H9 (cell line): ENCODE measurements at regions not wholly inside any gene's neighbourhood (a gene's known extent, or its start where the extent isn't known, plus 50 kb on each side); places are given as distances from the start of the nearest gene placed in this dataset.

ENCODE experiments used
- DNase-seq: peaks from one replicate; pipeline ENCODE4 v3.0.0-alpha.2; 2017
- H2AFZ ChIP-seq: one replicate; pipeline ENCODE4 v1.6.1; 2013; ENCODE audit warnings: mild to moderate bottlenecking, low read length, control low read depth, moderate library complexity
- H2AK5ac ChIP-seq: 2 replicates; pipeline ENCODE4 v1.6.1; 2013; ENCODE audit warnings: low read length, control low read depth, mixed read lengths; ENCODE audit not compliant: insufficient read length
- H2BK120ac ChIP-seq: one replicate; pipeline ENCODE4 v1.6.1; 2013; ENCODE audit warnings: low read depth, mild to moderate bottlenecking, low read length, control low read depth, inconsistent platforms; ENCODE audit not compliant: poor library complexity, severe bottlenecking
- H2BK12ac ChIP-seq: 2 replicates; pipeline ENCODE4 v1.6.1; 2013; ENCODE audit warnings: low read length, control low read depth, mixed read lengths, low read depth; ENCODE audit not compliant: insufficient read length
- H2BK15ac ChIP-seq: 2 replicates; pipeline ENCODE4 v1.6.1; 2013; ENCODE audit warnings: low read depth, low read length, control low read depth
- H2BK20ac ChIP-seq: one replicate; pipeline ENCODE4 v1.6.1; 2013; ENCODE audit warnings: low read depth, mild to moderate bottlenecking, low read length, control low read depth, inconsistent platforms; ENCODE audit not compliant: poor library complexity, severe bottlenecking
- H2BK5ac ChIP-seq: 2 replicates; pipeline ENCODE4 v1.6.1; 2013; ENCODE audit warnings: low read length, control low read depth, mixed read lengths; ENCODE audit not compliant: insufficient read length
- H3K14ac ChIP-seq: 2 replicates; pipeline ENCODE4 v1.6.1; 2013; ENCODE audit warnings: low read length, control low read depth; ENCODE audit not compliant: insufficient read depth
- H3K18ac ChIP-seq: 2 replicates; pipeline ENCODE4 v1.6.1; 2013; ENCODE audit warnings: low read depth, mild to moderate bottlenecking, mixed read lengths, low read length, control low read depth; ENCODE audit not compliant: insufficient read length
- H3K23ac ChIP-seq: 2 replicates; pipeline ENCODE4 v1.6.1; 2013; ENCODE audit warnings: low read length, control low read depth, mixed read lengths, low read depth; ENCODE audit not compliant: insufficient read length
- H3K23me2 ChIP-seq: 2 replicates; pipeline ENCODE4 v1.6.1; 2013; ENCODE audit warnings: low read depth, mild to moderate bottlenecking, mixed read lengths, low read length, control low read depth; ENCODE audit not compliant: insufficient read length, poor library complexity, severe bottlenecking
- H3K27ac ChIP-seq: 2 replicates; pipeline ENCODE4 v1.5.1; 2013; ENCODE audit warnings: low read length, control low read depth, mixed read lengths, low read depth; ENCODE audit not compliant: insufficient read length
- H3K27me3 ChIP-seq: 2 replicates; pipeline ENCODE4 v1.6.1; 2013; ENCODE audit warnings: low read length, control low read depth, inconsistent platforms; ENCODE audit not compliant: insufficient read depth
- H3K4ac ChIP-seq: 2 replicates; pipeline ENCODE4 v1.6.1; 2013; ENCODE audit warnings: low read depth, mild to moderate bottlenecking, control low read depth, inconsistent platforms, low read length, moderate library complexity
- H3K4me1 ChIP-seq: 2 replicates; pipeline ENCODE4 v1.6.1; 2013; ENCODE audit warnings: low read length, control low read depth, inconsistent platforms; ENCODE audit not compliant: insufficient read depth
- H3K4me2 ChIP-seq: 2 replicates; pipeline ENCODE4 v1.6.1; 2013; ENCODE audit warnings: low read length, control low read depth, mixed read lengths; ENCODE audit not compliant: insufficient read length, insufficient read depth
- H3K56ac ChIP-seq: 2 replicates; pipeline ENCODE4 v1.6.1; 2013; ENCODE audit warnings: low read depth, mild to moderate bottlenecking, mixed read lengths, low read length, control low read depth; ENCODE audit not compliant: insufficient read length
- H3K79me1 ChIP-seq: 2 replicates; pipeline ENCODE4 v1.6.1; 2013; ENCODE audit warnings: low read depth, mild to moderate bottlenecking, moderate library complexity, low read length, control low read depth, inconsistent platforms; ENCODE audit not compliant: insufficient read depth, poor library complexity, severe bottlenecking
- H3K79me2 ChIP-seq: 2 replicates; pipeline ENCODE4 v1.6.1; 2013; ENCODE audit warnings: low read length, control low read depth, inconsistent platforms; ENCODE audit not compliant: insufficient read depth
- H3K9ac ChIP-seq: 2 replicates; pipeline ENCODE4 v1.6.1; 2013; ENCODE audit warnings: low read length, control low read depth, mixed read lengths; ENCODE audit not compliant: insufficient read length; ENCODE audit errors: extremely low read depth
- H3K9me3 ChIP-seq: one replicate; pipeline ENCODE4 v1.6.1; 2013; ENCODE audit warnings: low read depth, low read length, inconsistent platforms; ENCODE audit not compliant: control insufficient read depth
- H3T11ph ChIP-seq: one replicate; pipeline ENCODE4 v1.6.1; 2013; ENCODE audit warnings: mild to moderate bottlenecking, low read length, control low read depth, inconsistent platforms
- H4K20me1 ChIP-seq: one replicate; pipeline ENCODE4 v1.6.1; 2013; ENCODE audit not compliant: control insufficient read depth, insufficient read length, insufficient read depth
- H4K5ac ChIP-seq: 2 replicates; pipeline ENCODE4 v1.6.1; 2013; ENCODE audit warnings: low read depth, mild to moderate bottlenecking, mixed read lengths, low read length, control low read depth; ENCODE audit not compliant: insufficient read length
- H4K8ac ChIP-seq: replicated peaks from 2 replicates; pipeline ENCODE4 v1.6.1; 2013; ENCODE audit warnings: low read length, control low read depth, mixed read lengths, low read depth; ENCODE audit not compliant: insufficient read length
- H4K91ac ChIP-seq: 2 replicates; pipeline ENCODE4 v1.6.1; 2013; ENCODE audit warnings: low read depth, mild to moderate bottlenecking, moderate library complexity, mixed read lengths, low read length, control low read depth; ENCODE audit not compliant: insufficient read length
- H3K27ac Mint-ChIP-seq, 3 experiments: 2 replicates in 2 of 3; 3 replicates in 1 of 3; pipeline ENCODE4 v1.8.0; 2020 to 2021; ENCODE audit warnings: mixed read lengths in 3 of 3, mild to moderate bottlenecking in 1 of 3, moderate library complexity in 1 of 3
- H3K27me3 Mint-ChIP-seq: 2 replicates; pipeline ENCODE4 v1.8.0; 2021; ENCODE audit warnings: low read depth, mild to moderate bottlenecking, moderate library complexity, mixed read lengths
- H3K36me3 Mint-ChIP-seq, 3 experiments: 2 replicates in 2 of 3; 3 replicates in 1 of 3; pipeline ENCODE4 v1.8.0; 2020 to 2021; ENCODE audit warnings: low read depth in 3 of 3, mixed read lengths in 3 of 3; ENCODE audit not compliant: insufficient read depth in 1 of 3
- H3K4me1 Mint-ChIP-seq, 2 experiments: 2 replicates each; pipeline ENCODE4 v1.8.0; 2020; ENCODE audit warnings: mixed read lengths in 2 of 2
- H3K4me3 Mint-ChIP-seq, 2 experiments: 2 replicates in 1 of 2; 3 replicates in 1 of 2; pipeline ENCODE4 v1.8.0; 2020 to 2021; ENCODE audit warnings: mild to moderate bottlenecking in 2 of 2, mixed read lengths in 2 of 2, moderate library complexity in 1 of 2
- H3K9me3 Mint-ChIP-seq, 2 experiments: 2 replicates in 1 of 2; 3 replicates in 1 of 2; pipeline ENCODE4 v1.8.0; 2020; ENCODE audit warnings: mild to moderate bottlenecking in 2 of 2, mixed read lengths in 2 of 2, moderate library complexity in 1 of 2
- CTCF ChIP-seq: fragments of 200-600 bp; sonication (generic); conservative IDR thresholded peaks from 3 replicates; pipeline ENCODE4 v1.8.0; 2021; ENCODE audit warnings: antibody characterized with exemption, mild to moderate bottlenecking
- WGBS: extraction: QIAGEN DNeasy Blood & Tissue Kit; methylation state at CpG from one replicate; pipeline ENCODE4 v1.1.7; 2013; ENCODE audit warnings: missing lambda C conversion rate, low lambda C conversion rate, mixed read lengths; ENCODE audit not compliant: insufficient read length; ENCODE audit errors: extremely low coverage; 5-methylcytosine and 5-hydroxymethylcytosine counted together

GRCh38 chr10:65847436-65848230 is 1078.2 kb upstream of the LRRTM3 start:
- Histone ChIP-seq H4K20me1 (no peaks in the 10 kb centered on the region), H3K56ac (no peak overlapping the region), H4K8ac (no peak overlapping the region), H3K23me2 (no peaks in the 10 kb centered on the region), H2AK5ac (no peak overlapping the region), H2BK15ac (no peak overlapping the region), H3K9me3 (no peaks in the 10 kb centered on the region), H3K23ac (no peak overlapping the region), H3T11ph (no peak overlapping the region), H3K9ac (no peak overlapping the region), H3K4me1 (no peaks in the 10 kb centered on the region), H2BK12ac (no peak overlapping the region), H2BK20ac (no peak overlapping the region), H3K18ac (no peak overlapping the region), H3K27me3 (no peaks in the 10 kb centered on the region), H3K4ac (no peak overlapping the region), H3K4me2 (no peak overlapping the region), H2BK120ac (no peak overlapping the region), H3K27ac (no peak overlapping the region), H3K14ac (no peak overlapping the region), H2BK5ac (no peak overlapping the region), H2AFZ (no peak overlapping the region), H4K5ac (no peak overlapping the region), H3K79me1 (no peaks in the 10 kb centered on the region), H3K79me2 (no peaks in the 10 kb centered on the region), H4K91ac (no peak overlapping the region)
- Mint-ChIP-seq H3K27me3 (no peaks in the 10 kb centered on the region), H3K9me3 (no peaks in the 10 kb centered on the region), H3K4me1 (peaks cover 0 to 3% of the 10 kb centered on the region in 2 experiments; a peak in 1 of 4 replicates), H3K27ac (no peak overlapping the region), H3K36me3 (no peaks in the 10 kb centered on the region), H3K4me3 (no peak overlapping the region)
- TF ChIP-seq CTCF: no peak
- no peak for DNase-seq
- WGBS: no CpG with 5 or more reads among the region's 3 CpGs
